Ascending aorta (tissue), 2 donors: ENCODE measurements at regions not wholly inside any gene's neighbourhood (a gene's known extent, or its start where the extent isn't known, plus 50 kb on each side); places are given as distances from the start of the nearest gene placed in this dataset.

ENCODE experiments used
- DNase-seq, 2 donors: peaks; one replicate each; pipeline ENCODE4 v3.0.0-alpha.2; 2019; ENCODE audit warnings: low spot score in 2 of 2
- H3K27ac ChIP-seq, 2 donors: fragments of 200-600 bp; sonication (generic); one replicate each; pipeline ENCODE4 v1.5.1; 2016 to 2017; ENCODE audit warnings: mild to moderate bottlenecking in 1 of 2
- H3K27me3 ChIP-seq: fragments of 200-600 bp; sonication (generic); one replicate; pipeline ENCODE4 v1.5.1; 2017
- H3K36me3 ChIP-seq, 2 donors: fragments of 200-600 bp; sonication (generic); one replicate each; pipeline ENCODE4 v1.5.1; 2016
- H3K4me1 ChIP-seq, 2 donors: fragments of 200-600 bp; sonication (generic); one replicate each; pipeline ENCODE4 v1.5.1; 2016 to 2017; ENCODE audit warnings: mild to moderate bottlenecking in 1 of 2
- H3K4me3 ChIP-seq, 2 donors: fragments of 200-600 bp; sonication (generic); one replicate each; pipeline ENCODE4 v1.5.1; 2016 to 2017; ENCODE audit warnings: mild to moderate bottlenecking in 1 of 2
- H3K9me3 ChIP-seq, 2 donors: fragments of 200-600 bp; sonication (generic); one replicate each; pipeline ENCODE4 v1.5.1; 2016
- intact Hi-C: fragments of 100-400 bp; cut with DNase I; formaldehyde crosslinking; loops from one replicate; pipeline ENCODE4 v1.15.1; 2023
- TF ChIP-seq, protein P1 (sequence below), 3 experiments: fragments of 200-600 bp in 2 of 3; fragments of 450-650 bp in 1 of 3; sonication (generic) in 2 of 3; IDR thresholded peaks; one replicate each; pipeline ENCODE4 v1.5.1; 2016 to 2019; ENCODE audit warnings: antibody characterized with exemption in 3 of 3, mild to moderate bottlenecking in 1 of 3, moderate library complexity in 1 of 3

- H3K36me3 ChIP-seq, result no peaks in the 10 kb centered on the region
- no peak overlapping the region for H3K27ac ChIP-seq
- no peaks in the 10 kb centered on the region for H3K9me3 ChIP-seq
- TF ChIP-seq, protein P1, sequence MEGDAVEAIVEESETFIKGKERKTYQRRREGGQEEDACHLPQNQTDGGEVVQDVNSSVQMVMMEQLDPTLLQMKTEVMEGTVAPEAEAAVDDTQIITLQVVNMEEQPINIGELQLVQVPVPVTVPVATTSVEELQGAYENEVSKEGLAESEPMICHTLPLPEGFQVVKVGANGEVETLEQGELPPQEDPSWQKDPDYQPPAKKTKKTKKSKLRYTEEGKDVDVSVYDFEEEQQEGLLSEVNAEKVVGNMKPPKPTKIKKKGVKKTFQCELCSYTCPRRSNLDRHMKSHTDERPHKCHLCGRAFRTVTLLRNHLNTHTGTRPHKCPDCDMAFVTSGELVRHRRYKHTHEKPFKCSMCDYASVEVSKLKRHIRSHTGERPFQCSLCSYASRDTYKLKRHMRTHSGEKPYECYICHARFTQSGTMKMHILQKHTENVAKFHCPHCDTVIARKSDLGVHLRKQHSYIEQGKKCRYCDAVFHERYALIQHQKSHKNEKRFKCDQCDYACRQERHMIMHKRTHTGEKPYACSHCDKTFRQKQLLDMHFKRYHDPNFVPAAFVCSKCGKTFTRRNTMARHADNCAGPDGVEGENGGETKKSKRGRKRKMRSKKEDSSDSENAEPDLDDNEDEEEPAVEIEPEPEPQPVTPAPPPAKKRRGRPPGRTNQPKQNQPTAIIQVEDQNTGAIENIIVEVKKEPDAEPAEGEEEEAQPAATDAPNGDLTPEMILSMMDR (IDR thresholded peaks at IDR 0.05), result no peak
- DNase-seq, result no peak
- intact Hi-C loops, result no loop called here
- H3K4me3 ChIP-seq, result no peak overlapping the region
- H3K27me3 ChIP-seq, result no peaks in the 10 kb centered on the region
- H3K4me1 ChIP-seq, result no peaks in the 10 kb centered on the region
Observed at GRCh38 chr10:123502983-123503382, 163.2 kb upstream of the GPR26 start.

GRCh38 chr10:123506455-123506854 is 159.7 kb upstream of the GPR26 start:
- Histone ChIP-seq H3K4me3 (no peak overlapping the region), H3K36me3 (no peaks in the 10 kb centered on the region)

DNA sequence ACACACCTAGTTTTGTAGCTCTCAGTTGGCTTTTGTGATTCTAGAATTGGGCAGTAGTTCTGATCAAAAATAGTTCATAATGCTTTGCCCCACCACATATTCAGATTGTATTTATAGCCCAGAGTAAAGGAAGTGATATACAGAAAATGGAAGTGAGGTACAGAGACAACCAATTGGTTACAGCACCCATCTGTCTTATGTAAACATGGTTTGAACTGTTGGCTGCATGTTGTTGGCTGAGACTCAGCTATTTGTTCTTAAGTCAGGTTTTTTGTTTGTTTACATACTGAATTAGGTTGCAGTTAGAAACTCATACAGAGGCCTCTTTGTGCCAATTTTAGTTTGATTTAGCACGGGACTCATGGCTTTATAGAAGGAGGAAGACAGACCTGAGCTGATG is 158.9 kb upstream of the GPR26 start:
- TF ChIP-seq, protein P1 (IDR thresholded peaks at IDR 0.05), result no peak
- Histone ChIP-seq H3K4me3 (no peak overlapping the region), H3K27me3 (no peaks in the 10 kb centered on the region), H3K4me1 (no peaks in the 10 kb centered on the region), H3K9me3 (no peaks in the 10 kb centered on the region), H3K27ac (no peak overlapping the region), H3K36me3 (no peaks in the 10 kb centered on the region)
- intact Hi-C loops, result no loop called here
- DNase-seq, result no peak

More at GRCh38 chr10:123506455-123506854, 159.7 kb upstream of the GPR26 start:
- Histone ChIP-seq H3K4me1 (no peaks in the 10 kb centered on the region), H3K27ac (no peak overlapping the region), H3K9me3 (no peaks in the 10 kb centered on the region), H3K27me3 (no peaks in the 10 kb centered on the region)
- no peak for DNase-seq
- intact Hi-C loops, result no loop called here
- TF ChIP-seq, protein P1 (IDR thresholded peaks at IDR 0.05), result no peak

- Histone ChIP-seq H3K27me3 (no peaks in the 10 kb centered on the region), H3K9me3 (no peaks in the 10 kb centered on the region), H3K36me3 (no peaks in the 10 kb centered on the region), H3K4me3 (no peak overlapping the region), H3K4me1 (no peaks in the 10 kb centered on the region), H3K27ac (no peak overlapping the region)
- intact Hi-C loops, result no loop called here
- TF ChIP-seq, protein P1 (IDR thresholded peaks at IDR 0.05), result no peak
- DNase-seq, result no peak
Observed at GRCh38 chr10:123509338-123509737, 156.8 kb upstream of the GPR26 start.

DNA sequence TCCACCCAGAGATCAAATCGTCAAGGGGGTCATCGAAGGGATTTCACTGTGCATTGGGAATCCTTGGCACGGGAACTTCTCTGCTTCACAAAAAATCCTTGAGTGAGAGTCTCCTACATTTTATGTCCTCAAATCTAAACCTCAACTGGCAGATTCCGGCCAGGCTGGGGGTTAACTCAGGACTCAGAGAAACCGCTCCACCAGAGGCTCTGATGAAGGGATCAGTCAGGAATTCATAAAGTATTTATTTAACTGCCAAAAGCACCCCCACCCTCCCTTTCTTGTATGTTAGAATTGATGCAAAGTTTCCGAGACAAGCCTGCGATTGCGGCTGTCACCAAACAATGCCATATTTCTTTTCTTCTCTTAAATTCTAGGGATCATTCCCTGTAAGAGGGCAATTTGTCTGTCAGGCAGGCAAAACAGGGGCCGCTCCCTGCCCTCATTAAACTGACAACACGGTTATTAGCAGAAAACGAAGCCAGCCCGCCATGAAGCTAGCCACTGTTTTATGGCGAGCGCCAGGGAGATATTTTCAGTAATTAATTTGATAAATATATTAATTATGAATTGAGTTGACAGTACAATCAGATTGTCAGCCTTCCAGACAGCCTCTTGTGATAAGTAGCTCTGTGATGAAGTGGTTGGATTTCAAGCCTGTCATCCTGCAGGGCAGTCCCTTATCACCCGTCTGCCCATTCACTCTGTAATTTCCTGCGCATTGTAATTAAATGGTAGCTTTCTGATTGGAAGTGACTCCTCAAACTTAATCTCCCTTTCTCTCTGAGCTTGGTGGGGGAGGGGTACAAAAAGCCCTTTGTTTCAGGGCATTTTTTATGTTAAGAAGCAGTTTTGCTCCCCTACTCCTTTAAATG is 153.0 kb upstream of the GPR26 start:
- H3K9me3 ChIP-seq, result no peaks in the 10 kb centered on the region
- no peak overlapping the region for H3K27ac ChIP-seq
- no peak for DNase-seq
- no peaks in the 10 kb centered on the region for H3K4me1 ChIP-seq
- no peaks in the 10 kb centered on the region for H3K36me3 ChIP-seq
- no peak overlapping the region for H3K4me3 ChIP-seq
- H3K27me3 ChIP-seq, result no peaks in the 10 kb centered on the region
- intact Hi-C loops, result no loop called here
- TF ChIP-seq, protein P1 (IDR thresholded peaks at IDR 0.05), result no peak
